ENCODE measurements at regions not wholly inside any gene's neighbourhood (a gene's known extent, or its start where the extent isn't known, plus 50 kb on each side); places are given as distances from the start of the nearest gene placed in this dataset.

- no peak for FAIRE-seq
These were observed 302.6 kb upstream of the RRP15 start for GRCh38 chr1:217982331-217983050.

More at GRCh38 chr1:217982331-217983050, 302.6 kb upstream of the RRP15 start:
- Histone ChIP-seq H2BK20ac (ENCODE audit: low read length) (no peak overlapping the region), H2BK12ac (ENCODE audit: low read depth, low read length) (no peak overlapping the region), H2BK120ac (replicated peaks; ENCODE audit: low read depth, low read length) (no peak overlapping the region), H4K91ac (replicated peaks; ENCODE audit: insufficient read length, low read length) (no peak overlapping the region), H3K36me3 (ENCODE audit: control insufficient read depth in 2 of 4, insufficient read depth in 4 of 4, low read length in 3 of 4) (no peaks in the 10 kb centered on the region), H2BK15ac (ENCODE audit: low read length) (no peak overlapping the region), H3K23ac (ENCODE audit: insufficient read length) (no peak overlapping the region), H4K5ac (ENCODE audit: insufficient read length, low read depth, low read length) (no peak overlapping the region), H3K14ac (ENCODE audit: insufficient read length) (no peak overlapping the region), H3K23me2 (ENCODE audit: low read depth, low read length) (no peaks in the 10 kb centered on the region), H3K79me1 (ENCODE audit: low read depth, low read length) (no peaks in the 10 kb centered on the region), H4K8ac (ENCODE audit: extremely low read depth, insufficient read depth, low read length) (no peak overlapping the region), H3K4me2 (ENCODE audit: insufficient read depth in 1 of 2, low read depth in 2 of 2, low read length in 2 of 2) (no peak overlapping the region), H2AFZ (ENCODE audit: low read length) (no peak overlapping the region; the same call in 1 of the 2 replicates), H3K79me2 (ENCODE audit: control insufficient read depth in 1 of 2, insufficient read depth in 2 of 2, low read length in 2 of 2) (no peaks in the 10 kb centered on the region), H3K18ac (ENCODE audit: extremely low read depth, low read length) (no peak overlapping the region), H3K4ac (replicated peaks; ENCODE audit: insufficient read length, low read depth, low read length) (no peak overlapping the region), H3K56ac (replicated peaks; ENCODE audit: insufficient read length, low read depth, low read length) (no peak overlapping the region), H2BK5ac (ENCODE audit: low read depth, low read length) (no peak overlapping the region), H3K4me1 (replicated peaks in 1 of 4; ENCODE audit: control insufficient read depth in 3 of 4, insufficient read depth in 4 of 4, low read length in 3 of 4) (peaks cover 0 to 7% (median 1%) of the 10 kb centered on the region in 4 experiments; a peak in 2 of 7 replicates), H3K9me3 (ENCODE audit: insufficient read depth in 2 of 2, low read depth in 1 of 2, low read length in 1 of 2) (no peaks in the 10 kb centered on the region), H2AK5ac (ENCODE audit: low read depth, low read length) (no peak overlapping the region), H3K4me3 (ENCODE audit: extremely low read depth in 1 of 4, insufficient read depth in 2 of 4, low read depth in 3 of 4, low read length in 4 of 4) (no peak overlapping the region), H3K9ac (replicated peaks in 1 of 4; ENCODE audit: extremely low read depth in 1 of 4, low read depth in 3 of 4, low read length in 3 of 4) (no peak overlapping the region), H4K20me1 (replicated peaks in 1 of 2; ENCODE audit: control insufficient read depth in 1 of 2, insufficient read depth in 2 of 2, low read length in 2 of 2) (no peaks in the 10 kb centered on the region), H3K27me3 (replicated peaks in 1 of 4; ENCODE audit: control insufficient read depth in 3 of 4, extremely low read depth in 1 of 4, insufficient read depth in 3 of 4, low read length in 3 of 4) (no peaks in the 10 kb centered on the region), H3K27ac (ENCODE audit: low read depth, low read length) (no peak overlapping the region)
- CTCF ChIA-PET (ENCODE audit: partially characterized antibody) = no interaction called here
- 89% methylated on average over 18 of the region's 19 CpGs; no CpG with 5 or more reads in 1 of the 2 experiments for WGBS, 2 experiments (ENCODE audit: extremely low coverage in 1 of 2, insufficient coverage in 1 of 2, insufficient read length in 1 of 2, insufficient replicate concordance in 2 of 2, low coverage in 1 of 2, low lambda C conversion rate in 2 of 2, missing lambda C conversion rate in 1 of 2)
- no peak for DNase-seq (ENCODE audit: low read depth in 1 of 2, low spot score in 2 of 2)
- POLR2A ChIA-PET (ENCODE audit: partially characterized antibody) = no interaction called here
- no peak for TF ChIP-seq PHF8 (conservative IDR thresholded peaks at IDR 0.05; ENCODE audit: low read depth, low read length)
- no peak for TF ChIP-seq RFX5 (IDR thresholded peaks at IDR 0.05; ENCODE audit: borderline replicate concordance, low read depth, low read length)
- TF ChIP-seq KDM4A (IDR thresholded peaks at IDR 0.05; ENCODE audit: low read depth, low read length, severe bottlenecking) = no peak
